ENCODE measurements at regions not wholly inside any gene's neighbourhood (a gene's known extent, or its start where the extent isn't known, plus 50 kb on each side); places are given as distances from the start of the nearest gene placed in this dataset.

GRCh38 chr9:92190536-92190790, 75.2 kb upstream of the SPTLC1 start:
- TF ChIP-seq CTCF (conservative IDR thresholded peaks at IDR 0.05; ENCODE audit: low read depth, low read length) (no peak), EZH2 (IDR thresholded peaks at IDR 0.05; ENCODE audit: low read length, unreplicated experiment) (no peak)
